ENCODE measurements at regions not wholly inside any gene's neighbourhood (a gene's known extent, or its start where the extent isn't known, plus 50 kb on each side); places are given as distances from the start of the nearest gene placed in this dataset.
"Not testable (repeated sequence)": the region's sequence is repeated elsewhere in the genome, so short reads cannot be mapped to it uniquely, and the experiment has no call there.

- not testable (repeated sequence) for DNase-seq (ENCODE audit: low spot score)
Measured at GRCh38 chr1:53399370-53400133, 59.6 kb upstream of the DMRTB1 start.

GRCh38 chr1:53400761-53401674 is 58.2 kb upstream of the DMRTB1 start:
- DNase-seq (ENCODE audit: low spot score): no peak

- no peak for DNase-seq (ENCODE audit: low spot score)
Measured at GRCh38 chr1:53401813-53402745, 57.1 kb upstream of the DMRTB1 start.

- no peak for DNase-seq (ENCODE audit: low spot score)
Measured at GRCh38 chr1:53402891-53403655, 56.1 kb upstream of the DMRTB1 start.

- peak; percentile 3 for DNase-seq (ENCODE audit: low spot score)
Measured at GRCh38 chr1:53405737-53406136, 53.5 kb upstream of the DMRTB1 start.

GRCh38 chr1:53406551-53407235 is 52.5 kb upstream of the DMRTB1 start:
- peak; percentile 24 for DNase-seq (ENCODE audit: low spot score)

- DNase-seq (ENCODE audit: low spot score): peak; percentile 31
Measured at GRCh38 chr1:53408013-53408754, 51.0 kb upstream of the DMRTB1 start.

GRCh38 chr1:53408755-53409129 is 50.5 kb upstream of the DMRTB1 start:
- no peak for DNase-seq (ENCODE audit: low spot score)

- DNase-seq (ENCODE audit: low spot score): peak; percentile 30
Measured at GRCh38 chr1:53409233-53409632, 50.0 kb upstream of the DMRTB1 start.

Measured in ecto neural progenitor cell (in vitro differentiated cells).